Keratinocyte (primary cell): ENCODE measurements at regions not wholly inside any gene's neighbourhood (a gene's known extent, or its start where the extent isn't known, plus 50 kb on each side); places are given as distances from the start of the nearest gene placed in this dataset.

Source experiments
- DNase-seq: peaks from one replicate; pipeline ENCODE4 v3.0.0-alpha.2; 2011; ENCODE audit warnings: low read depth, missing footprints, low spot score
- FAIRE-seq: peaks from 2 replicates; lab custom pipeline; 2011; peaks lifted over from hg19 to GRCh38; lab: Jason Lieb, UNC
- H2AFZ ChIP-seq: 2 replicates; pipeline ENCODE4 v1.6.0; 2012; ENCODE audit warnings: low read length, control low read depth, inconsistent platforms; ENCODE audit not compliant: control insufficient read depth
- H3K27ac ChIP-seq: 2 replicates; pipeline ENCODE4 v1.5.1; 2011; ENCODE audit warnings: low read length; ENCODE audit not compliant: control insufficient read depth, insufficient read depth
- H3K27me3 ChIP-seq: 3 replicates; pipeline ENCODE4 v1.6.0; 2011; ENCODE audit warnings: low read length; ENCODE audit not compliant: control insufficient read depth, insufficient read depth; ENCODE audit errors: extremely low read depth
- H3K36me3 ChIP-seq, 2 experiments: 2 replicates in 1 of 2; 3 replicates in 1 of 2; pipeline ENCODE4 v1.5.1; 2011; ENCODE audit warnings: low read length in 2 of 2, mild to moderate bottlenecking in 1 of 2; ENCODE audit not compliant: control insufficient read depth in 2 of 2, insufficient read depth in 2 of 2; ENCODE audit errors: extremely low read depth in 1 of 2
- H3K4me1 ChIP-seq: 3 replicates; pipeline ENCODE4 v1.5.1; 2011; ENCODE audit warnings: low read length; ENCODE audit not compliant: control insufficient read depth, insufficient read depth; ENCODE audit errors: extremely low read depth
- H3K4me2 ChIP-seq: 3 replicates; pipeline ENCODE4 v1.6.0; 2011; ENCODE audit warnings: low read depth, low read length; ENCODE audit not compliant: control insufficient read depth, insufficient read depth; ENCODE audit errors: extremely low read depth
- H3K4me3 ChIP-seq, 3 experiments: fragments of 200-600 bp in 1 of 3; sonication (generic) in 1 of 3; 2 replicates in 2 of 3; 3 replicates in 1 of 3; pipeline ENCODE4 v1.5.1; 2011 to 2016; ENCODE audit warnings: low read length in 3 of 3, mild to moderate bottlenecking in 3 of 3, control low read depth in 2 of 3, inconsistent platforms in 1 of 3, low read depth in 1 of 3, mixed read lengths in 1 of 3, mixed run types in 1 of 3, moderate library complexity in 1 of 3; ENCODE audit not compliant: control insufficient read depth in 2 of 3, insufficient read depth in 2 of 3; ENCODE audit errors: extremely low read depth in 1 of 3
- H3K79me2 ChIP-seq: 2 replicates; pipeline ENCODE4 v1.6.0; 2012; ENCODE audit warnings: low read length; ENCODE audit not compliant: control insufficient read depth, insufficient read depth
- H3K9ac ChIP-seq: 3 replicates; pipeline ENCODE4 v1.6.0; 2011; ENCODE audit warnings: low read length; ENCODE audit not compliant: control insufficient read depth, insufficient read depth; ENCODE audit errors: extremely low read depth
- H3K9me1 ChIP-seq: 3 replicates; pipeline ENCODE4 v1.6.0; 2011; ENCODE audit warnings: low read length; ENCODE audit not compliant: control insufficient read depth, insufficient read depth; ENCODE audit errors: extremely low read depth
- H3K9me3 ChIP-seq: 2 replicates; pipeline ENCODE4 v1.5.1; 2012; ENCODE audit warnings: low read depth, low read length; ENCODE audit not compliant: control insufficient read depth
- H4K20me1 ChIP-seq: 3 replicates; pipeline ENCODE4 v1.6.0; 2011; ENCODE audit warnings: low read length; ENCODE audit not compliant: control insufficient read depth, insufficient read depth; ENCODE audit errors: extremely low read depth
- CTCF ChIP-seq, 3 experiments: IDR thresholded peaks in 1 of 3; conservative IDR thresholded peaks in 1 of 3; optimal IDR thresholded peaks in 1 of 3; 2 replicates in 2 of 3; 3 replicates in 1 of 3; pipeline versions ENCODE3 to v1.5.1; 2011; ENCODE audit warnings: low read length in 3 of 3, mild to moderate bottlenecking in 3 of 3, moderate library complexity in 2 of 3, control low read depth in 1 of 3, inconsistent platforms in 1 of 3; ENCODE audit not compliant: insufficient read depth in 2 of 3; ENCODE audit errors: extremely low read depth in 1 of 3
- EZH2 ChIP-seq: IDR thresholded peaks from one replicate; pipeline ENCODE4 v1.6.1; 2012; ENCODE audit warnings: inconsistent platforms, mild to moderate bottlenecking, low read length, moderate library complexity
- dilution Hi-C: fragments of 300-500 bp; cut with MboI; formaldehyde crosslinking; loops from one replicate; pipeline ENCODE4 v1.7.0; 2020; ENCODE audit warnings: low sequenced_read_pairs; ENCODE audit not compliant: extremely low pct_ligation_motif_present

- dilution Hi-C loops, result no loop called here
- no peak for TF ChIP-seq EZH2
- TF ChIP-seq CTCF (optimal IDR thresholded peaks at IDR 0.05 in 1 of 3, IDR thresholded peaks at IDR 0.05 in 1 of 3, conservative IDR thresholded peaks at IDR 0.05 in 1 of 3; ENCODE audit: extremely low read depth in 1 of 3, insufficient read depth in 2 of 3, low read length in 3 of 3), result no peak
- no peak for DNase-seq
- no peak for FAIRE-seq
- no peaks in the 10 kb centered on the region for H3K27me3 ChIP-seq
- H3K4me3 ChIP-seq, result no peak overlapping the region
- H3K9ac ChIP-seq, result no peak overlapping the region
- no peak overlapping the region for H3K27ac ChIP-seq
- H3K9me3 ChIP-seq, result peaks cover 9% of the 10 kb centered on the region
- no peak overlapping the region for H3K4me2 ChIP-seq
- H3K36me3 ChIP-seq, result no peaks in the 10 kb centered on the region
- H3K4me1 ChIP-seq, result no peaks in the 10 kb centered on the region
- no peak overlapping the region for H2AFZ ChIP-seq
- no peaks in the 10 kb centered on the region for H3K79me2 ChIP-seq
- no peaks in the 10 kb centered on the region for H4K20me1 ChIP-seq
- H3K9me1 ChIP-seq, result no peaks in the 10 kb centered on the region
These were observed 107.1 kb upstream of the TTC34 start for GRCh38 chr1:2908561-2908960.

- H3K36me3 ChIP-seq, result no peaks in the 10 kb centered on the region
These were observed 108.3 kb upstream of the TTC34 start for GRCh38 chr1:2909797-2910196.

More at GRCh38 chr1:2909797-2910196, 108.3 kb upstream of the TTC34 start:
- no peak overlapping the region for H3K27ac ChIP-seq
- H3K9me3 ChIP-seq, result peaks cover 11% of the 10 kb centered on the region
- DNase-seq (no peak), FAIRE-seq (no peak)
- H3K9me1 ChIP-seq, result no peaks in the 10 kb centered on the region
- H3K79me2 ChIP-seq, result no peaks in the 10 kb centered on the region
- no peak overlapping the region for H3K4me2 ChIP-seq
- H3K9ac ChIP-seq, result no peak overlapping the region
- no peaks in the 10 kb centered on the region for H3K4me1 ChIP-seq
- H4K20me1 ChIP-seq, result no peaks in the 10 kb centered on the region
- H3K4me3 ChIP-seq, result no peak overlapping the region
- TF ChIP-seq EZH2, result no peak
- TF ChIP-seq CTCF (optimal IDR thresholded peaks at IDR 0.05 in 1 of 3, IDR thresholded peaks at IDR 0.05 in 1 of 3, conservative IDR thresholded peaks at IDR 0.05 in 1 of 3; ENCODE audit: extremely low read depth in 1 of 3, insufficient read depth in 2 of 3, low read length in 3 of 3), result no peak
- dilution Hi-C loops, result no loop called here
- no peaks in the 10 kb centered on the region for H3K27me3 ChIP-seq
- H2AFZ ChIP-seq, result no peak overlapping the region
